ENCODE measurements at regions not wholly inside any gene's neighbourhood (a gene's known extent, or its start where the extent isn't known, plus 50 kb on each side); places are given as distances from the start of the nearest gene placed in this dataset.

DNA sequence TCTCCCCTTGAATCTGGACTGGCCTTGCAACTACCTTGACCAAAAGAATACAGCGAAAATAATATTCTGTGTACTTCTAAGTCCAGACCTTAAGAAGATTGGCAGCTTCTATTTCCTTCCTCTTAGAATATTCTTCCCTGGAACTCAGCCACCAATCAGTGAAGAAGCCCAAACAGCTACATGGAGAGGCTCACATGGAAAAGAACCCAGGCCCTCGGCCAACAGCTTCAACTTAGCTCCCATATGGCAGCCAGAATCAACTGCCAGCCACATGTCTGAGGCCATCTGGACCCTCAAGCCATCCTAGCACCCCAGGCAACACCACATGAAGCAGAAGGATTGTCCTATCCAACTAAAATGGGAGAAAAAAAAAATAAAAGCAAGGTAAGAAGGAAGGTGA lies 178.8 kb downstream of the IBTK start:
- TF ChIP-seq, protein P1, sequence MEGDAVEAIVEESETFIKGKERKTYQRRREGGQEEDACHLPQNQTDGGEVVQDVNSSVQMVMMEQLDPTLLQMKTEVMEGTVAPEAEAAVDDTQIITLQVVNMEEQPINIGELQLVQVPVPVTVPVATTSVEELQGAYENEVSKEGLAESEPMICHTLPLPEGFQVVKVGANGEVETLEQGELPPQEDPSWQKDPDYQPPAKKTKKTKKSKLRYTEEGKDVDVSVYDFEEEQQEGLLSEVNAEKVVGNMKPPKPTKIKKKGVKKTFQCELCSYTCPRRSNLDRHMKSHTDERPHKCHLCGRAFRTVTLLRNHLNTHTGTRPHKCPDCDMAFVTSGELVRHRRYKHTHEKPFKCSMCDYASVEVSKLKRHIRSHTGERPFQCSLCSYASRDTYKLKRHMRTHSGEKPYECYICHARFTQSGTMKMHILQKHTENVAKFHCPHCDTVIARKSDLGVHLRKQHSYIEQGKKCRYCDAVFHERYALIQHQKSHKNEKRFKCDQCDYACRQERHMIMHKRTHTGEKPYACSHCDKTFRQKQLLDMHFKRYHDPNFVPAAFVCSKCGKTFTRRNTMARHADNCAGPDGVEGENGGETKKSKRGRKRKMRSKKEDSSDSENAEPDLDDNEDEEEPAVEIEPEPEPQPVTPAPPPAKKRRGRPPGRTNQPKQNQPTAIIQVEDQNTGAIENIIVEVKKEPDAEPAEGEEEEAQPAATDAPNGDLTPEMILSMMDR (conservative IDR thresholded peaks at IDR 0.05; ENCODE audit: low read length), result no peak
- intact Hi-C loops (cut with micrococcal nuclease; ENCODE audit: unreplicated experiment), result loop anchor here (5.0 kb wide), 1 partner anchor 651 kb away; no protein-coding TSS in a partner anchor
- H3K9me2 ChIP-seq (ENCODE audit: insufficient read depth, low read length), result no peaks in the 10 kb centered on the region
- DNase-seq (ENCODE audit: low spot score), result no peak
- POLR2A ChIA-PET, result no interaction called here
- no peak overlapping the region for H3K4me2 ChIP-seq (ENCODE audit: low read length)
- CTCF ChIA-PET (ENCODE audit: unreplicated experiment), result no interaction called here
- H3K9me3 ChIP-seq (ENCODE audit: low read length), result no peaks in the 10 kb centered on the region
- no peak overlapping the region for H2AFZ ChIP-seq (ENCODE audit: low read length)
- no peak overlapping the region for H3K4me3 ChIP-seq (ENCODE audit: low read depth, low read length, poor library complexity, severe bottlenecking)
- BruUV-seq (replicated peaks), result no TSS peak
- no peaks in the 10 kb centered on the region for H3K4me1 ChIP-seq (ENCODE audit: insufficient read depth, low read length, poor library complexity, severe bottlenecking)
- no peak overlapping the region for H3K27ac ChIP-seq (ENCODE audit: low read depth, low read length, poor library complexity, severe bottlenecking)
- H3K79me2 ChIP-seq (ENCODE audit: insufficient read depth, low read depth, low read length), result no peaks in the 10 kb centered on the region
- H3K36me3 ChIP-seq (ENCODE audit: insufficient read depth, low read length), result no peaks in the 10 kb centered on the region
- no peaks in the 10 kb centered on the region for H4K20me1 ChIP-seq (ENCODE audit: insufficient read depth, low read length)

DNA sequence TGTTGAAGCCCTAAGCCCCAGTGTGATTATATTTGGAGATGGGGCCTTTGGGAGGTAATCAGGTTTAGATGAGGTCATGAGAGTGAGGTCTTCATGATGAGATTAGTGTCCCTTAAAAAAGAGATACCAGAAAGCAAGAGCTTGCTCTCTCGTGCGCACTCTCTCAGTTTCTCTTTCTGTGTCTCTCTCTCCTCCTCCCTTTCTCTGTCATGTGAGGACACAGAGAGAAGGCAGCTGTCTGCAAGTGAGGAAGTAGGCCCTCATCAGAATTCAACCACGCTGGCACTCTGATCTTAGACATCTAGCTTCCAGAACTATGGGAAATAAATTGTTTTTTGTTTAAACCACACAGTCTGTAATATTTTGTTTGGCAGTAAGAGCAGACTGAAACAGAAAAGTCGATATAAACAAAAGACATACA lies 180.5 kb downstream of the IBTK start:
- no peak for DNase-seq (ENCODE audit: low spot score)
- no TSS peak for BruUV-seq (replicated peaks)
- no peak overlapping the region for H3K4me3 ChIP-seq (ENCODE audit: low read depth, low read length, poor library complexity, severe bottlenecking)
- POLR2A ChIA-PET, result interaction anchor here (1.0 kb wide), 1 partner anchor 31 kb away, joined by 3 read pairs; no protein-coding TSS in a partner anchor
- no peaks in the 10 kb centered on the region for H3K9me3 ChIP-seq (ENCODE audit: low read length)
- no peak overlapping the region for H2AFZ ChIP-seq (ENCODE audit: low read length)
- H3K9me2 ChIP-seq (ENCODE audit: insufficient read depth, low read length), result no peaks in the 10 kb centered on the region
- no peaks in the 10 kb centered on the region for H3K79me2 ChIP-seq (ENCODE audit: insufficient read depth, low read depth, low read length)
- H3K4me1 ChIP-seq (ENCODE audit: insufficient read depth, low read length, poor library complexity, severe bottlenecking), result no peaks in the 10 kb centered on the region
- no peak overlapping the region for H3K27ac ChIP-seq (ENCODE audit: low read depth, low read length, poor library complexity, severe bottlenecking)
- CTCF ChIA-PET (ENCODE audit: unreplicated experiment), result no interaction called here
- TF ChIP-seq, protein P1 (conservative IDR thresholded peaks at IDR 0.05; ENCODE audit: low read length), result no peak
- TF ChIP-seq EZH2phosphoT487 (IDR thresholded peaks at IDR 0.05; ENCODE audit: borderline replicate concordance, low read depth, low read length), result no peak
- intact Hi-C loops (cut with micrococcal nuclease; ENCODE audit: unreplicated experiment), result loop anchor here (5.0 kb wide), 1 partner anchor 650 kb away; no protein-coding TSS in a partner anchor
- H3K4me2 ChIP-seq (ENCODE audit: low read length), result no peak overlapping the region
- H3K36me3 ChIP-seq (ENCODE audit: insufficient read depth, low read length), result no peaks in the 10 kb centered on the region
- H4K20me1 ChIP-seq (ENCODE audit: insufficient read depth, low read length), result no peaks in the 10 kb centered on the region

DNA sequence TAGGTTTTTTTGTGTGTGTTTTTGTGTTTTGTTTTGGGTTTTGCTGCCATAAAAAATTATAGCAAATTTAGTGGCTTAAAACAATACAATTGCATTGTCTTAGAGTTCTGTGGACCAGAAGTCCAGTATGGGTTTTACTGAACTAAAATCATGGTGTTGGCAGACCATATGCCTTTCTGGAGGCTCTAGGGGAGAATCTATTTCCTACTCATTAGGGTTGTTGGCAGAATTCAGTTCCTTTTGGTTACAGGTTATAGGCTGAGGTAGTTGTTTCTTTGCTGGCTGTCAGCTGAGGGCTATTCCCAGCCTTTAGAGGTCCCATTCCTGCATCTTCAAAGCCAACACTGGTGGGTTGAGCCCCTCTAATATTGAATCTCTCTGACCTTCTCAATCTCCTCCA lies 181.3 kb downstream of the IBTK start:
- Histone ChIP-seq H3K36me3 (ENCODE audit: insufficient read depth, low read length) (no peaks in the 10 kb centered on the region), H3K27ac (ENCODE audit: low read depth, low read length, poor library complexity, severe bottlenecking) (no peak overlapping the region), H3K9me3 (ENCODE audit: low read length) (no peaks in the 10 kb centered on the region), H3K4me3 (ENCODE audit: low read depth, low read length, poor library complexity, severe bottlenecking) (no peak overlapping the region), H3K4me2 (ENCODE audit: low read length) (no peak overlapping the region), H3K4me1 (ENCODE audit: insufficient read depth, low read length, poor library complexity, severe bottlenecking) (no peaks in the 10 kb centered on the region), H2AFZ (ENCODE audit: low read length) (no peak overlapping the region), H3K9me2 (ENCODE audit: insufficient read depth, low read length) (no peaks in the 10 kb centered on the region), H4K20me1 (ENCODE audit: insufficient read depth, low read length) (no peaks in the 10 kb centered on the region), H3K79me2 (ENCODE audit: insufficient read depth, low read depth, low read length) (no peaks in the 10 kb centered on the region)
- no peak for DNase-seq (ENCODE audit: low spot score)
- ChIA-PET CTCF (ENCODE audit: unreplicated experiment) (no interaction called here), POLR2A (interaction anchor here (1.0 kb wide), 1 partner anchor 30 kb away, joined by 3 read pairs; no protein-coding TSS in a partner anchor)
- BruUV-seq (replicated peaks), result no TSS peak
- intact Hi-C loops (cut with micrococcal nuclease; ENCODE audit: unreplicated experiment), result loop anchor here (5.0 kb wide), 1 partner anchor 649 kb away; no protein-coding TSS in a partner anchor
- TF ChIP-seq, protein P1 (conservative IDR thresholded peaks at IDR 0.05; ENCODE audit: low read length), result no peak
- TF ChIP-seq EZH2phosphoT487 (IDR thresholded peaks at IDR 0.05; ENCODE audit: borderline replicate concordance, low read depth, low read length), result no peak

Data from OCI-LY7 (cell line).